Ovary (tissue), 7 donors: ENCODE measurements at regions not wholly inside any gene's neighbourhood (a gene's known extent, or its start where the extent isn't known, plus 50 kb on each side); places are given as distances from the start of the nearest gene placed in this dataset.

ENCODE experiments used
- DNase-seq, 5 donors: peaks; one replicate each; pipeline ENCODE4 v3.0.0-alpha.2; 2019 to 2020
- H3K27ac ChIP-seq, 2 donors: fragments of 200-600 bp; one replicate each; pipeline versions ENCODE4 v1.5.1 to v1.8.0; 2019 to 2022
- H3K27me3 ChIP-seq: fragments of 200-600 bp; one replicate; pipeline ENCODE4 v1.8.0; 2022
- H3K36me3 ChIP-seq: fragments of 200-600 bp; sonication (generic); one replicate; pipeline ENCODE4 v1.5.1; 2019
- H3K4me1 ChIP-seq: one replicate; pipeline ENCODE4 v1.8.1; 2013; ENCODE audit warnings: mild to moderate bottlenecking, moderate library complexity; ENCODE audit not compliant: insufficient read depth
- H3K4me3 ChIP-seq: fragments of 200-600 bp; sonication (generic); one replicate; pipeline ENCODE4 v1.5.1; 2017
- H3K9me3 ChIP-seq, 2 donors: fragments of 200-600 bp in 1 of 2; sonication (generic) in 1 of 2; one replicate each; pipeline versions ENCODE4 v1.5.1 to v1.8.1; 2013 to 2019; ENCODE audit warnings: mild to moderate bottlenecking in 1 of 2, moderate library complexity in 1 of 2
- CTCF ChIP-seq, 3 donors: fragments of 450-650 bp in 2 of 3; fragments of 200-600 bp in 1 of 3; IDR thresholded peaks; one replicate each; pipeline versions ENCODE4 v1.5.1 to v1.8.0; 2016 to 2022; ENCODE audit warnings: antibody characterized with exemption in 3 of 3, mild to moderate bottlenecking in 1 of 3
- EP300 ChIP-seq: sonication (generic); formaldehyde crosslinking; IDR thresholded peaks from one replicate; pipeline ENCODE4 v1.6.1; 2017; ENCODE audit warnings: antibody characterized with exemption
- POLR2A ChIP-seq: fragments of 450-650 bp; IDR thresholded peaks from one replicate; pipeline ENCODE4 v1.6.1; 2017; ENCODE audit warnings: antibody characterized with exemption, mild to moderate bottlenecking, moderate library complexity
- WGBS, 3 donors: extraction: QIAGEN DNeasy Blood & Tissue Kit in 1 of 3; methylation state at CpG; one replicate each; pipeline versions ENCODE4 v1.1.5 to v1.1.7; 2013 to 2017; 5-methylcytosine and 5-hydroxymethylcytosine counted together
- intact Hi-C, 4 donors: fragments of 100-400 bp; cut with DNase I; formaldehyde crosslinking; loops; one replicate each; pipeline versions ENCODE4 v1.11.0 to v1.15.1; 2022 to 2023
- donor health status: DM: no; HTN: no; CAD: no; lungs with moderate emphysema.
- donor health status: DM: no; HTN: no; CAD: no.
- donor health status: Bipolar disorder and iron deficiency.
- donor health status: DM: no; HTN: no; CAD: no.
- donor health status: DM: yes; HTN: yes; CAD: no.

DNA sequence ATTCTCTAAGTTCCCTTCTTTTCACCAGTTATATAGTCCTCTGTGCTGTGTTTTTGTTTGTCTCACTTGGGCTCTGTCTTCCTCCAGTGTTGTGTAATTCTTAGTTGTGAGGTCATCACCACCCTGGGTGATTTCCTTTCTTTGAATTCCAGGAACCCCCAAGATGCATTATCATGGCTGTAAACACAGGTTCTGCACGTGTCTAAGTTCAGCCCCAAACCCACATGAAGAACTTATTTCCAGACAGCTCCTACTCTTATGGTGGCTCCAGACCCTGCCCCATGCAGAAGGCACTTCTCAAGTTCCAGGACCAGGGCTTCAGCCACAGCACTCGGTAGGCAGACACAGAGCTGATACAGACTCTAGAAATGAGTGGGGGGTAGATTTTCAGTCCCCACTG, 560.5 kb downstream of the BCL11B start:
- no peak for DNase-seq
- Histone ChIP-seq H3K9me3 (no peaks in the 10 kb centered on the region), H3K27me3 (no peaks in the 10 kb centered on the region), H3K4me3 (no peak overlapping the region), H3K27ac (no peak overlapping the region), H3K4me1 (no peaks in the 10 kb centered on the region), H3K36me3 (no peaks in the 10 kb centered on the region)
- 44 to 59% (median 46%) methylated on average over 2 of the region's 2 CpGs for WGBS, 3 donors
- intact Hi-C loops, result no loop called here
- TF ChIP-seq POLR2A (no peak), CTCF (IDR thresholded peaks at IDR 0.05) (no peak), EP300 (no peak)

GRCh38 chr14:98714626-98715425, 557.2 kb downstream of the BCL11B start:
- intact Hi-C loops, result no loop called here

GRCh38 chr14:98716133-98716532, 555.9 kb downstream of the BCL11B start:
- intact Hi-C loops, result no loop called here
- no peaks in the 10 kb centered on the region for H3K27me3 ChIP-seq
- H3K4me3 ChIP-seq, result no peak overlapping the region
- no peaks in the 10 kb centered on the region for H3K36me3 ChIP-seq
- TF ChIP-seq POLR2A (no peak), CTCF (IDR thresholded peaks at IDR 0.05) (no peak), EP300 (no peak)
- DNase-seq, result no peak
- WGBS, 3 donors, result 88 to 95% (median 90%) methylated on average over 7 of the region's 7 CpGs
- no peaks in the 10 kb centered on the region for H3K9me3 ChIP-seq
- H3K4me1 ChIP-seq, result no peaks in the 10 kb centered on the region
- H3K27ac ChIP-seq, result no peak overlapping the region

More at GRCh38 chr14:98714626-98715425, 557.2 kb downstream of the BCL11B start:
- H3K36me3 ChIP-seq, result no peaks in the 10 kb centered on the region
- H3K9me3 ChIP-seq, result no peaks in the 10 kb centered on the region
- no peaks in the 10 kb centered on the region for H3K4me1 ChIP-seq
- H3K27me3 ChIP-seq, result no peaks in the 10 kb centered on the region
- 31 to 47% (median 45%) methylated on average over 8 of the region's 8 CpGs for WGBS, 3 donors
- no peak for DNase-seq
- no peak overlapping the region for H3K27ac ChIP-seq
- TF ChIP-seq EP300, result no peak
- no peak for TF ChIP-seq POLR2A
- TF ChIP-seq CTCF (IDR thresholded peaks at IDR 0.05), result no peak
- no peak overlapping the region for H3K4me3 ChIP-seq

DNA sequence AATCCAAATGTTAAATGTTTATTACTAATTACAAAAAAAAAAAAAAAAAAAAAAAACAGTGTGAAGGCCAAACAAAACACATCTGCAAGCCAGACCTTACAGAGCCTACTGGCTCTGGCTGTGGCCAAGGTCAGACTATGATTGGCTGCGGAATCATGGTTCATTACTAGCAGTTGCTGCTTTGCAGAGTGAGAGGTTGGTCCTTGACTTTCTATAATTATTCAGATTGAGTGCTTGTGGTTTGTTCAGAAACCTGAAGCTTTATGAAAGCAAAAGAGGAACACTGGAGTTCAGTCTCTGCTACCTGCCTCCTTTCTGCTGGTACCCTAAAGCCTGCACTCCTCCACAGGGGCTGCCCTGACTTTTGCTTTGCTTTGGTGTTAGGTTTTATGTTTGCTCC, 550.9 kb downstream of the BCL11B start:
- TF ChIP-seq POLR2A, result no peak
- no peak for TF ChIP-seq CTCF (IDR thresholded peaks at IDR 0.05)
- TF ChIP-seq EP300, result no peak
- intact Hi-C loops, result no loop called here
- Histone ChIP-seq H3K4me3 (no peak overlapping the region), H3K27ac (no peak overlapping the region), H3K4me1 (no peaks in the 10 kb centered on the region), H3K36me3 (no peaks in the 10 kb centered on the region), H3K9me3 (no peaks in the 10 kb centered on the region), H3K27me3 (no peaks in the 10 kb centered on the region)
- no peak for DNase-seq
- WGBS, 3 donors, result 3 to 24% (median 5%) methylated on average over 1 of the region's 1 CpG
